HG03460 (cell line): ENCODE measurements at regions not wholly inside any gene's neighbourhood (a gene's known extent, or its start where the extent isn't known, plus 50 kb on each side); places are given as distances from the start of the nearest gene placed in this dataset.
"Not testable (repeated sequence)": the region's sequence is repeated elsewhere in the genome, so short reads cannot be mapped to it uniquely, and the experiment has no call there.

ENCODE experiments used
- ATAC-seq: cut with Tn5 transposase; IDR thresholded peaks from one replicate; pipeline ENCODE4 v1.9.1; 2021; ENCODE audit not compliant: unreplicated experiment

- no peak for ATAC-seq
Observed at GRCh38 chr2:41038408-41038807, 586.5 kb upstream of the SLC8A1 start.

DNA sequence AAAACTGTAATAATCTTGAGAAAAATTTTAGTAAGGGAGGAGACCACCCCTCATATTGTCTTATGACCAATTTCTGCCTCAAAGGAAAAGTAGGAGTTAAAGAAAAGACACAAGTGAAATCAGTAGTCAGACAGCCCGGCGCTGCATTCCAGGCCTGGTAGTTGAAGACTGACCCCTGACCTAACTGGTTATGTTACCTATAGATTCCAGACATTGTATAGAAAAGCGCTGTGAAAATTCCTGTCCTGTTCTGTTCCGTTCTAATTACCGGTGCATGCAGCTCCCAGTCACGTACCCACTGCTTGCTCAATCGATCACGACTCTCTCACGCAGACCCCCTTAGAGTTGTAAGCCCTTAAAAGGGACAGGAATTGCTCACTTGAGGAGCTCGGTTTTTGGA lies 587.9 kb upstream of the SLC8A1 start:
- ATAC-seq: not testable (repeated sequence)

DNA sequence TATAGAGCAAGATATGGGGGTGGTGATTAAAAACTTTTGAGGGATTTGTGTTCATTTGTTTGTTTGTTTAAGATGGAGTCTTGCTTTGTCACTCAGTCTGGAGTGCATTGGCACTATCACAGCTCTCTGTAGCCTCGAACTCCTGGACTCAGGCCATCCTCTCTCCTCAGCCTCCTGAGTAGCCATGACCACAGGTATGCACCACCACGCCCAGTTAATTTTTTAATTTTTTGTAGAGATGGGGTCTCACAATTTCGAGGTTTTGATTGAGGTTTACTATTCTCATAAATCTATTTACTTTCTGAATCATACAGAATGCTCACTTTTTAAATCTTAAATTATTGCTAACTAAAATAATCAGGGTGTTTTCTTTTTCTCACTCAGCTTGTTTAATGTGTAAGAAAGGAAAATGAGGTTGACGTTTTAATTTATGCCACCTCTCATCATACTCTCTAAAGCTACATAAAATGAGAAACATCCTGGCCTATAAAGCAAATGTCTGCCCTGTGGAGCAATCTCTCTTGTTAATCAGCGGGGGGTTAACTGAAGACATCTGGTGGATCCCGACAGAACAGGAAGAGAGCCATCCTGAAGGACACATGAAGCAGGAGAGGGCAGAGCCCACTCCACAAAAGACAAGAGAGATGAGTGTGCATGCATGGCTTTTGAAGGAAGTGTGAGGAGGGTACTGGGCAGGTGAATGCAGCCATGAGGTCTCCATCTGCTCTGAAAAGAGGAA lies 589.1 kb upstream of the SLC8A1 start:
- no peak for ATAC-seq

DNA sequence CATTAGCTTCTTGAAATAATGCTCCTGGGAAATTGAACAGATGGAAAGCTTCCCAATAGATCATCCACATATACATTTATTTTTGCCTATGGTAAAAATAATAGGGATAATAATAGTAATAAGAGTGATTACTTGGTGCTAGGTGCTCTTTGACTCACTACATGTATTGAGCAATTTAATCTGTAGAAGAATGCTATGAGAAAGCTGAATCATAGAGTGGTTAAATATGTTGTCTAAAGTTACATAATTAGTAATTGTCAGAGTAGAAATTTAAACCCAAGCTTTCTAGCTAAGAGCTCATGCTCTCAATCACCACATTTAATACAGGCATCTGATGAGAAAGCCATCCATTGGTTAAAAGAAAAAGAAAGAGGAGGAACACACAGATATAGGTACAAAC lies 590.5 kb upstream of the SLC8A1 start:
- ATAC-seq: no peak

GRCh38 chr2:41061356-41061755 lies 609.5 kb upstream of the SLC8A1 start:
- ATAC-seq: no peak

- no peak for ATAC-seq
Observed at GRCh38 chr2:41062336-41062735, 610.4 kb upstream of the SLC8A1 start.

GRCh38 chr2:41066168-41066567 lies 614.3 kb upstream of the SLC8A1 start:
- ATAC-seq: no peak

DNA sequence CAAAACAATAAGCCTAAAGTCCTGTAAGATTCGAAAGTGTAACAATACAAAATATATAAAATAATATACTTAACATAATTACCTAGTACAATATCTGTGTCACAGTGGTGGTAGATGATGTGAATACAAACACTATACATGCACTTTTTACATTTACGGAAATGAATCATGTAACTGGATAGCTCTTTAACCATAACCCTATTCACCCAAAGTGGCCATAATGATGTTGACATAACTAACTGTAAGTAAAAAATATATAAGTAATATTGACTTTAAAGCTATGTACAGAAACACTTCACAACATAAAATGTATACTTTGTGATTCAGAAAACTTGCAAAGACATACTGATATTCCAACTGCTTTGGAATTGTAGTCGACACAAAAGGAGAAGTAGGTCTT lies 616.9 kb upstream of the SLC8A1 start:
- no peak for ATAC-seq

GRCh38 chr2:41078341-41078740 lies 626.5 kb upstream of the SLC8A1 start:
- no peak for ATAC-seq

- no peak for ATAC-seq
Observed at GRCh38 chr2:41079011-41079410, 627.1 kb upstream of the SLC8A1 start.

GRCh38 chr2:41084321-41084720 lies 632.4 kb upstream of the SLC8A1 start:
- no peak for ATAC-seq

GRCh38 chr2:41087946-41088345 lies 636.1 kb upstream of the SLC8A1 start:
- no peak for ATAC-seq

DNA sequence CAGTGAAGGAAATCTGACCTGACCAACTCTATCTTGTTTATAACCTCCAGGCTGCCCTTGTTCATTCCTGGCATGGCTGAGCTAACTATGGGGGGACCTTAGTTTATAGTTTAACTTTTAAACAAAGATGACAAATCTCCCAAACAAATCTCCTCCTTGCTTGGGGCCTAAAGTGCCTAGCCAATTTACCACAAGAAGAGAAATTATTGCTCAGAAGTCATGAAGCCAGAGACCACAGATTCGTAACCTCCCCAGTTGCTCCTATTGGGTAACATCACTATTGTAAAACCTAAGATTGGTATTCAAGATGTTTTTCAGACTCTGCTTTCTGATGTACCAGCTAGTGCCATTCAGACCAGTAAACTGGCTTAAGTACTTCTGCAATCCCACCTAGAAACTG lies 649.4 kb upstream of the SLC8A1 start:
- ATAC-seq: no peak

DNA sequence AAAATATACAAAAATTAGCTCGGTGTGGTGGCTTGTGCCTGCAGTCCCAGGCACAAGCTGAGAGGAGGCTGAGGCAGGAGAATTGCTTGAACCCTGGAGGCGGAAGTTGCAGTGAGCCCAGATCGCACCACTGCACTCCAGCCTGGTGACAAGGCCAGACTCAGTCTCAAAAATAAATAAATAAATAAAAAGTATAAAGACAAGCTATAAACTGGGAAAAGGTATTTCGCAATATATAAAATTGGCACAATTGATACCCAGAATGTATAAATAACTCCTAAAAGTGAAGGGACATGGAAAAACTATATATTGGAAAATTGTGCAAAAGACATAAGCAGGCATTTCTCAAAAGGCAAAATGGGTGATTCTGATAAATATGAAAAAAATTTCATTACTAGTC lies 657.9 kb upstream of the SLC8A1 start:
- no peak for ATAC-seq

GRCh38 chr2:41111836-41112627 lies 660.1 kb upstream of the SLC8A1 start:
- ATAC-seq: no peak

DNA sequence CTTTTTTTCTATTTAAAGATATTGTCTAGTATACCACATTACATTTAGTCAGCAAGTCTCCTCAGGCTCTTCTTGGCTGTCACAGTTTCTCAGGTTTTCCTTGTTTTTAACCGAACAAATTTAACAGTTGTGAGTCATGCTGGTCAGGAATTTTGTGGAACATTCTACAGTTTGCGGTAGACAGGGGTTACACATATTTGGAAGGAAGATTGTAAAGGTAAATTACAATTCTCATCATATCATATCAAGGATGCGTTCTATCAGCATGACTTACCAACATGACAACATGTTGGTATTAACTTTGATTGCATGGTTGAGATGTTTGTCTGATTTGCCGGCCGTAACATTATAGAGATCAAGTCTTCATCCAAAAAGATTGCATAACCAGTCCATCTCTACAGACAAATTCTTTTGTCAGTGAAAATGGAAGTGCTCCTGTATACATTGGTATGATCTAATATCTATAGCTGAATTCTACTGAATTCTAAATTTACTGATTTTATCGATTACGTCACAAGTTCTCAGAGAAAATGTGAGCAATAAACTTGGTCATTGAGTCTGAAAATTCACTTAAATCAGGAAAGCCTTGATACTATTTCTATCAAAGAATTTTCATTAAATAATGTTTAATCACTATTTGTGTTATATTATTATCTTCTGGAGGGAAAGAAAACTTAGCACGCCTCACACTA lies 664.4 kb upstream of the SLC8A1 start:
- ATAC-seq: no peak

DNA sequence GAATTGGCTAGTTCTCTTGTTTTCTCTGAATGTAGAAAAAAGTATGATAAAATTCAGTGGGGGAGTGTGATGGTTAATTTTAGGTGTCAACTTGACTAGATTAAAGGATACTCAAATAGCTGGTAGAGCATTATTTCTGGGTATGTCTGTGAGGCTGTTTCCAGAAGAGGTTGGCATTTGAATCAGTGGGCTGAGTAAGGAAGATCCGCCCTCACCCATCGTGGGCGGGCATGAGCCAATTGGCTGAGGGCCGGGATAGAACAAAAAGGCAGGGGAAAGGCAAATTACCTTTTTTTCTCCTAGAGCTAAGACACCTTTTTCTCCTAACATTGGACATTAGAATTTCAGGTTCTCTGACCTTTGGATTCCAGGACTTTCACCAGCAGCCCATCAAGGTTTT lies 667.6 kb upstream of the SLC8A1 start:
- ATAC-seq: no peak

GRCh38 chr2:41123341-41123740 lies 671.5 kb upstream of the SLC8A1 start:
- no peak for ATAC-seq

DNA sequence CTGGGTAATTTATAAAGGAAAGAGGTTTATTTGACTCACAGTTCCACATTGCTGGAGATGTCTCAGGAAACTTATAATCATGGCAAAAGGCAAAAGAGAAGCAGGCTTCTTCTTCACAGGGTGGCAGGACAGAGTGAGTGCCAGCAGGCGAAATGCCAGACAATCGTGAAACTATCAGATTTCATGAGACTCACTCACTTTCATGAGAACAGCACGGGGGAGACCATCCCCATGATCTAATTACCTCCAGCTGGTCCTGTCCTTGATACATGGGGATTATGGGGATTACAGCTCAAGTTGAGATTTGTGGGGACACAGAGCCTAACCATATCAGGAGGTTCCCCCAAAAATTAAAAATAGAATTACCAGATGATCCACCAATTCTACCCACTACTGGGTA lies 675.5 kb upstream of the SLC8A1 start:
- no peak for ATAC-seq

- ATAC-seq: no peak
Observed at GRCh38 chr2:41129988-41130387, 678.1 kb upstream of the SLC8A1 start.

- no peak for ATAC-seq
Observed at GRCh38 chr2:41137031-41137430, 685.1 kb upstream of the SLC8A1 start.
